Upper lobe of right lung (tissue), 1 donor: ENCODE measurements at regions not wholly inside any gene's neighbourhood (a gene's known extent, or its start where the extent isn't known, plus 50 kb on each side); places are given as distances from the start of the nearest gene placed in this dataset.

Experiments
- ATAC-seq: fragments of 200-7000 bp; cut with Tn5 transposase; one replicate; pipeline ENCODE4 v1.9.1; 2020; ENCODE audit warnings: mild to moderate bottlenecking, moderate library complexity
- DNase-seq: peaks from one replicate; pipeline ENCODE4 v3.0.0-alpha.2; 2020
- H3K27ac ChIP-seq: fragments of 200-600 bp; one replicate; pipeline ENCODE4 v1.8.0; 2022
- H3K27me3 ChIP-seq: fragments of 200-600 bp; one replicate; pipeline ENCODE4 v1.8.0; 2022; ENCODE audit warnings: mild to moderate bottlenecking
- H3K36me3 ChIP-seq: fragments of 200-600 bp; one replicate; pipeline ENCODE4 v1.8.0; 2022
- H3K4me1 ChIP-seq: fragments of 200-600 bp; one replicate; pipeline ENCODE4 v1.8.0; 2022
- H3K4me3 ChIP-seq: fragments of 200-600 bp; one replicate; pipeline ENCODE4 v1.8.0; 2022; ENCODE audit warnings: mild to moderate bottlenecking
- H3K9me3 ChIP-seq: fragments of 200-600 bp; one replicate; pipeline ENCODE4 v1.8.0; 2022
- intact Hi-C: fragments of 100-400 bp; cut with DNase I; formaldehyde crosslinking; loops from one replicate; pipeline ENCODE4 v1.11.0; 2022
- TF ChIP-seq, protein P1 (sequence below): fragments of 200-600 bp; IDR thresholded peaks from one replicate; pipeline ENCODE4 v1.8.0; 2022; ENCODE audit warnings: antibody characterized with exemption
- donor health status: DM: no; HTN: yes; CAD: no; lungs with severe emphysema.

DNA sequence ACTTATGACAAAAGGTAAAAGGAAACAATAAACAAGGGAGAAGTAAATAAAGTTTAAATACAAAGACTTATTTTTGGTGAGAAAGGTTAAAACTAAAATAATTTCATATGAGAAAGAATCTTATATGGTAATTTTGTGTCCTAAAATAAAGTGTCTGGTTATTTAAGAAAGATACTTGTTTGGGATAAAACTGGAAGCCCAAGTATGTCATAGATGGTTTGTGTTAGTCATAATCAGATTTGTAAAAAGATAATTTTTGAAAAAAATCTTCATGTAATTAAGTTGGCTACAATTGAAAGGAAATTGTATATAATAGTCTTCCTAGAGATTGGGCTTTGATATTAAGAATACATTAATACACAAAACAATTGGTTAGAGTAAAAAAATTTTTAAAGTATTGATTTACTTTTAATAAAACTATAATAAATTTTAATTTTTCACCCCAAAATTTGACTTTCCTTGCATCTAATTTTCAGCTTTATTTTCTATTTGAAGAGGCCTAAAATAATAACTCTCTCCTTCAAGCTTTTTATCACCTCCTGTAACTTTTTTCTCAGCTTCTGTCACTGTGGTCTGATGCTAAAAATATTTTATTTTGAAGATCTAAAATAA is 315.6 kb downstream of the SLITRK5 start:
- intact Hi-C loops, result no loop called here
- Histone ChIP-seq H3K9me3 (no peaks in the 10 kb centered on the region), H3K4me1 (no peaks in the 10 kb centered on the region), H3K36me3 (no peaks in the 10 kb centered on the region), H3K27me3 (no peaks in the 10 kb centered on the region), H3K4me3 (no peak overlapping the region), H3K27ac (no peak overlapping the region)
- TF ChIP-seq, protein P1, sequence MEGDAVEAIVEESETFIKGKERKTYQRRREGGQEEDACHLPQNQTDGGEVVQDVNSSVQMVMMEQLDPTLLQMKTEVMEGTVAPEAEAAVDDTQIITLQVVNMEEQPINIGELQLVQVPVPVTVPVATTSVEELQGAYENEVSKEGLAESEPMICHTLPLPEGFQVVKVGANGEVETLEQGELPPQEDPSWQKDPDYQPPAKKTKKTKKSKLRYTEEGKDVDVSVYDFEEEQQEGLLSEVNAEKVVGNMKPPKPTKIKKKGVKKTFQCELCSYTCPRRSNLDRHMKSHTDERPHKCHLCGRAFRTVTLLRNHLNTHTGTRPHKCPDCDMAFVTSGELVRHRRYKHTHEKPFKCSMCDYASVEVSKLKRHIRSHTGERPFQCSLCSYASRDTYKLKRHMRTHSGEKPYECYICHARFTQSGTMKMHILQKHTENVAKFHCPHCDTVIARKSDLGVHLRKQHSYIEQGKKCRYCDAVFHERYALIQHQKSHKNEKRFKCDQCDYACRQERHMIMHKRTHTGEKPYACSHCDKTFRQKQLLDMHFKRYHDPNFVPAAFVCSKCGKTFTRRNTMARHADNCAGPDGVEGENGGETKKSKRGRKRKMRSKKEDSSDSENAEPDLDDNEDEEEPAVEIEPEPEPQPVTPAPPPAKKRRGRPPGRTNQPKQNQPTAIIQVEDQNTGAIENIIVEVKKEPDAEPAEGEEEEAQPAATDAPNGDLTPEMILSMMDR, result no peak
- ATAC-seq (no peak), DNase-seq (no peak)

DNA sequence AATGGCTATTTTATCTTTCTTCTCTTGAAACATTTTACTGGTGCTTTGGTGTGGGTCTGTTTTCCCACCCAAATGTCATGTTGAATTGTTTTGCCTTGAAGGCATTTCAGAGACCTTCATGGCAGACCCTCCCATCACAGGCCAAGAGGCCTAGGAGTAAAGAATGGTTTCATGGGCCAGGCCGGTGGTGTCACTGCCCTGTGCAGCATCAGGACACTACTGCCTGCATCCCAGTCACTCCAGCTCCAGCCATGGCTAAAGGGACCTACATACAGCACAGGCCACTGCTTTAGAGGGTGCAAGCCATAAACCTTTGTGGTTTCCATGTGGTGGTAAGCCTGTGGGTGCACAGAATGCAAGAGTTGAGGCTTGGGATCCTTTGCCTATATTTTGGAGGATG is 326.9 kb downstream of the SLITRK5 start:
- H3K4me3 ChIP-seq, result no peak overlapping the region
- intact Hi-C loops, result no loop called here
- H3K9me3 ChIP-seq, result no peaks in the 10 kb centered on the region
- DNase-seq (no peak), ATAC-seq (no peak)
- no peak overlapping the region for H3K27ac ChIP-seq
- no peaks in the 10 kb centered on the region for H3K36me3 ChIP-seq
- TF ChIP-seq, protein P1, result no peak
- no peaks in the 10 kb centered on the region for H3K27me3 ChIP-seq
- no peaks in the 10 kb centered on the region for H3K4me1 ChIP-seq

DNA sequence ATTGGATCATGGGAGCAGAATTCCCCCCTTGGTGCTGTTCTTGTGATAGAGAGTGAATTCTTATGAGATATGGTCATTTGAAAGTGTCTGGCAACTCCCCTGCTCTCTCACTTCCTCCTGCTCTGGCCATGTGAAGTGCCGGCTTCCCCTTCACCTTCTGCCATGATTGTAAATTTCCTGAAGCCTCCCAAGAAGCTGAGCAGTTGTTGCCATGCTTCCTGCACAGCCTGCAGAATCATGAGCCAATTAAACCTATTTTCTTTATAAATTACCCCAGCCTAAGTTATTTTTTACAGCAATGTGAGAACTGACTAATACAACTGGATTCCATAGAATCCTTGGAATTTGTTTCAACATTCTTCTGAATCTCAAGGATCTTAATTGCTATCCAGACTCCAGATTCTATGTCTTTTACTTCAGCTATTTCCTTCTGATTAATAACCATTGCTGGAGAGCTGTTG is 328.1 kb downstream of the SLITRK5 start:
- H3K4me1 ChIP-seq, result no peaks in the 10 kb centered on the region
- H3K4me3 ChIP-seq, result no peak overlapping the region
- TF ChIP-seq, protein P1, result no peak
- DNase-seq (no peak), ATAC-seq (no peak)
- no peaks in the 10 kb centered on the region for H3K9me3 ChIP-seq
- intact Hi-C loops, result no loop called here
- no peak overlapping the region for H3K27ac ChIP-seq
- H3K27me3 ChIP-seq, result no peaks in the 10 kb centered on the region
- no peaks in the 10 kb centered on the region for H3K36me3 ChIP-seq

DNA sequence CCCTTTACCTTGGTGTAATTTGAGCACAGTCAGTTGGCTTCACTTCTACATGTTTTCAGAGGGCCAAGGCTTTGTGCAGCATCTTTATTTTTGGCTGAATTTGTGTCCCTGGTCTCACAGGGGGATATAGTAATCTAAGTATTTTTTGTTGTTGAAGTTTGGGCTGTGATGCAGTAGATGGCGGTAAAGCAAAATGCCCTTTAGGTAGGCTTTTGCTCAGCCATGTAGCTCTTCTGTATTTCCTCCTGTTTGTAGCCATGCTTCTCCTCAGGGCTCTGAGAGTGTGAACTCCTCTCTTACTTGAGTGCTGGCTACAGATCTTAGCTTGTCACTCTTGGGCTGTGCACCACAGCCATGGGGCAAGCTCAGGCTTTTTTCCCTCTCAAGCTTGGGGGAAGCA is 328.6 kb downstream of the SLITRK5 start:
- intact Hi-C loops, result no loop called here
- no peak for DNase-seq
- Histone ChIP-seq H3K36me3 (no peaks in the 10 kb centered on the region), H3K27ac (no peak overlapping the region), H3K4me3 (no peak overlapping the region), H3K9me3 (no peaks in the 10 kb centered on the region), H3K27me3 (no peaks in the 10 kb centered on the region), H3K4me1 (no peaks in the 10 kb centered on the region)
- no peak for ATAC-seq
- TF ChIP-seq, protein P1, result no peak

DNA sequence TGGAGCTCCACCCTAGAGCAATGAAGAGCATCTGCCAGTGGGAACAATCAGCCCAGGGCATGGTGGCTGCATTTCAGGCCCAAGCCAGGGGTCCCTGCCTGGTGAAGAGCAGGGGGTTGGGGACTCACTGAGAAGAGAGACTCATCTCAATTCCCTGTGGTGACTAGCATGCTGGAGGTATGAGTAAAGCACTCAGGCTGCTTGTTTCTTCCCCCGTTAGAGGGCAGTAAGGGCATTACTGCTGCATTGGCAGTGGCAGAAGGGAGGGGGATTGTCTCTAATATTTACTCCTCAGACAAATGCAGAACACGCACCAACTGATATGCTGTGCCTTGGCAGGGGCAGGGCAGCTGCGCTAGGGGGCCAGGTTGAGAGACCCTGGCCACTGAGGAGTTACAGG is 329.1 kb downstream of the SLITRK5 start:
- no peak overlapping the region for H3K27ac ChIP-seq
- peak; percentile 12 for ATAC-seq
- no peaks in the 10 kb centered on the region for H3K9me3 ChIP-seq
- no peaks in the 10 kb centered on the region for H3K36me3 ChIP-seq
- intact Hi-C loops, result no loop called here
- no peak for DNase-seq
- no peaks in the 10 kb centered on the region for H3K4me1 ChIP-seq
- no peak overlapping the region for H3K4me3 ChIP-seq
- no peaks in the 10 kb centered on the region for H3K27me3 ChIP-seq
- TF ChIP-seq, protein P1, result no peak

DNA sequence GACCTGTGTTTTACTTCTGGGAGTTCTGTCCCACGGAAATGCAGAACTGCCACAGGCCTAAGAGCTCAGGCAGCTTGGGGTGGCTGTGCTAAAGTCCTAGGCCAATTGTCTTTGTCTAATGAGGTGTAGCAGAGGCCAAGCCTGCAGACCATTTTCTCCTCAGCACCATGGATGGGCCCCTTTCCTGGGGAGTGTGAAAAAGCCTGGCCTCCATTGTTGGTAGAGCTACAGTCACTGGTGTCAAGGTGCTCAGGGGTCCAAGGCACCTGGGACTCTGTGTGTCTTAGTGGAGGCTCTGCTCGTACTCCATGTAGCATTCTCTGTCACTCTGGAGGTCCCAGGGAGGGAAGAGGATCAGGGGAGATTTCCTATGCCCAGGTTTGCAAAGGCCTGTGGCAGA is 329.6 kb downstream of the SLITRK5 start:
- Histone ChIP-seq H3K4me1 (no peaks in the 10 kb centered on the region), H3K36me3 (no peaks in the 10 kb centered on the region), H3K9me3 (no peaks in the 10 kb centered on the region), H3K27me3 (no peaks in the 10 kb centered on the region), H3K4me3 (no peak overlapping the region), H3K27ac (no peak overlapping the region)
- DNase-seq (no peak), ATAC-seq (peak; percentile 28)
- intact Hi-C loops, result no loop called here
- TF ChIP-seq, protein P1, result no peak
